GM03348 (cell line): ENCODE measurements at regions not wholly inside any gene's neighbourhood (a gene's known extent, or its start where the extent isn't known, plus 50 kb on each side); places are given as distances from the start of the nearest gene placed in this dataset.
A peak's percentile ranks its signal among the peaks of the same experiment; 100 is the strongest.

Source experiments
- DNase-seq: peaks from one replicate; pipeline ENCODE4 v3.0.0; 2012; ENCODE audit warnings: low spot score

- no peak for DNase-seq
Observed at GRCh38 chr1:172952516-172952915, 98.2 kb downstream of the TNFSF18 start.

DNA sequence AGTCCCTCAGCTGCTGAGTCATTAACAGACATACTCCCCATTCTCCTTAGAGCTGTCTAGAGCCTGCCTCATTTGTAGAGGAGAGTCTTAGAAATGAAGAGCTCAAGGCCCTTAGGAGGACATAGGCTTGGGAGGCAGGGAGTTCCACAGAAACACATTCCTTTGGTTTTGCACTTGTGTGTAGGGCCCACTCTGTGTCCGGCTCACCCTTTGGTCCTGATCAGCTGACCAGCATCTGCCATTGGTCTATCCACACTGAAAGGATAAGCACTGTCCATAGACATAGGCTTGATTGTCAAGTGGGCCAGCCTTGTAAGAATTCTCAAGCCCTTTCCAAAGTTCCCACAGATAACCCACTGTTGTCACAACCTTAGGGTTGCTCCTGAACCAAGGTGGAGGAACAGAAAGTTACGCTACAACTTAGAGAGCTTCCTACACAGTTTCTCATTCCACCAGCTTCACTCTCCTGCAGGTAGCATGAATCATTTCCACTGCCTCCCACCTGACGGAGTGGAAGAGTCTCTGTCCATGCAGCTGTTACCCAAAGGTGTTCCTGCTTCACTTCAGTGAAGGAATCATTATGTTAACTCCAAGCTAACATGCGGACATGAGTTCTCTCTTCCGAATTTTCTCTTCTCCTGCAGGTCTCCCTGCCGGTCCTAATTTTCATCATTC is 96.1 kb downstream of the TNFSF18 start:
- no peak for DNase-seq

DNA sequence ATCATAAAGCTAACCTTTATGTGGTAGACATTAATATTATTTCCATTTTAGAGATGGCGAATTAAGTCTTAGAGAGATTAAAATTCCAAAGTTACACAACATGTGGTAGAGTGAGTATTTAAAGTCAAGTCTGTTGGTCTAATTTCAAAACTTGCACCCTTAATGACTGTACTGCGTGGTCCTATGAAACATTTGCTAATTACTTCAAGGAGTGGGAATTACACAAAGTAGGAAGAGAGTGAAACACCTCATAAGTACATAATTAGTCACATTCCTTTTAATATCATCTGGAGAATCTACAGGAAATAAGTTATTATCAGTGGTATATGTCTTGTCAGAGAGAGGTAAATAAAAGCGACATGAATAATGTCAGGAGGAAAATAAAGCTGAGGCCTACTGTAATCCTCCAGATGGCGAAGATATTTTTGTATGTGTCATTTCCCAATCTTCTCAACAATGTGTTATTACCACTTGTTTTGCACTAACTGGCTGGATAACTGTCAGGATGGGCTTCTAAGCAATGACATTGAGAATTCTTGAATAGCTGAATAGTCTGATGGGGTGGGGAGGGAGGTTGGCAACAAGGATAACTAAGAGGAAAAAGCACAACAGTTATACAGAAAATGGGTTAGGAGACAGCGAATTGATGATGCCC is 95.5 kb downstream of the TNFSF18 start:
- peak; percentile 76 for DNase-seq

- no peak for DNase-seq
Observed at GRCh38 chr1:172956871-172957270, 93.9 kb downstream of the TNFSF18 start.

DNA sequence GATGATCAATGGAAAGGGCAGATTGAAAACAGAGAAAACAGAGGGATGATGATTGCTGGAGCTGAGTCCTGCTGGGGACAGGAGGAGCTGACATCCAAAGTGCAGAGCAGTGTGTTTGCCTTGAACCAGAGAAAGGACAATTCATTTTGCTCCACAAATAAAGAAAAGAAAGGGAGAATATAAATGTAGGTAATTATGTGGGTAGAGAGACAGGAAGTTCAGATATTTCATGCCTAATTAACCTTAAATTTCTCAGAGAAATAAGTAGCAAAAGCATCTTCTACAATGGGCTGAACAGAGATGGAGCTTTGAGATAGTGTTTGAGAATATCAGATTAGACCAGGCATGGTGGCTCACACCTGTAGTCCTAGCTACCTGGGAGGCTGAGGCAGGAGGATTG is 93.2 kb downstream of the TNFSF18 start:
- DNase-seq, result no peak

DNA sequence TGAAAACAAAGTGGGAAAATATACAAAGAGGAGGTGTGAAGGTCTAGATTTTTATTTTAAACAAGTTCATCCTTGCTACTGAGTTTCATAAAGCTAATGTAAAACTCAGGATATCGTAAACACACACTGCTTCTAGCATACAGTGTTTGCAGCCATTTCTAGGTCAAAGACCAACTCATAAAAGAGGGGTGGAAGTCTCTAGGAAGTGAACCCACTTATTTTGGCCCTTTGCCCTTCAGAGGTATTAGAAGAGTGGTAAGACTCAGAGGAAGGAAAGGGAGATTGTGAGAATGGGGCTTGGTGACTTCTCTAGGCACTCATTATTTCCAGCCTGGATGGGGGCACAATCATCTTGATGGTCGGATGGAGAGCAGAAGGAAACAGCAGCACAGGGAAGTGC is 91.2 kb downstream of the TNFSF18 start:
- DNase-seq, result no peak

- no peak for DNase-seq
Observed at GRCh38 chr1:172960019-172960418, 90.7 kb downstream of the TNFSF18 start.

DNA sequence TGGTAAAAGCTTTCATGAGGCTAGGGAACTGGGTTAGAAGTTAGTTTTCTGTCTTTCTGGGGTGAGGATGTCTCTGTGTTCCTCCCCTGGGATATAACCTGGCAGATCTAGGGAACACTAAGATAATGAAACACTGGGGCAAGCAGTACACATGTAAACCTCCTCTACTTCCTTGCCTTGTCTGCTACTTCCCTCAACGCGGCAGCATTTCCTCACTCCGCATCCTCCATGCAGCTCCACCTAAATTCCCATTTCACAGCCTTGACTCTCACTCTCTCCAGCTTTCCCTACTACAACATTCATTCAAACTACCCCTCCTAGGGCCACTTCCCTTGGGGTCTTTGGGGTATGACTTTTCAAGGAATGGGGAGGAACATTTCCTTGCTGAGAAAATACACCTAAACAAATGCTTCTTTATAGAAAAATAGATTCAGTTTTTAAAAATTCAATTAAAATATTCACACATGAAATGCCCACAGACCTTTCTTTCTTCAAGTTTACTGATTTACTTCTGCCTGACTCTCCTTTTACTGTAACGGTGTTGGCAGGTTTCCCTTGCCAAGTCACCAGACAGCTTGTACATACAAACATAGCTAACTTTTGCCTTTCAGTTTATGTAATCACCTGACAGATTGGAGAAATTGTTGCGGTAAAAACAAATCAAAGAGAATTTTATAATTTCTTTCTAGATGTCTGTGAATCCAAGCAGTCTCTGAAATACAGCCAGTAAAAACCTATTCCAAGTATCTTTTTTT is 90.1 kb downstream of the TNFSF18 start:
- no peak for DNase-seq

- DNase-seq, result no peak
Observed at GRCh38 chr1:172964864-172965263, 85.9 kb downstream of the TNFSF18 start.

- DNase-seq, result no peak
Observed at GRCh38 chr1:172966844-172967540, 83.7 kb downstream of the TNFSF18 start.

DNA sequence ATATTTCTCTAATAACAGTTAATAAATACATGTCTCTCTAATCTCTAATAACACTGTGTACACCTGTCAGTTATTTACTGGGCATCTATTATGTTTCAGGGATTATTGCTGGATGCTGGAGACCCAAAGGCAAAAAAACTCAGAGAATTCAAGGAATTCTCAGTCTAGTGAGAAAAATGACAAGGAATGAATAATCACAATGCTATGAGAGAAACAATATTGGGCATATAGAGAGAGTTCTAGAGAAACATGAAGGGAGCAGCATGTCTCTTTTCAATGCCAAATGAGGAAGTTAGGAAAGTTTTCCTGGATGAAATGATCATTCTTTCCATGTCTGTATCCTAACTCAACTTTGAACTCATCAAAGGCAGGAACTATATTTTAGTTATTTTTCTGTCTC is 82.8 kb downstream of the TNFSF18 start:
- no peak for DNase-seq

GRCh38 chr1:172969611-172970010 is 81.1 kb downstream of the TNFSF18 start:
- peak; percentile 69 for DNase-seq

- DNase-seq, result no peak
Observed at GRCh38 chr1:172970186-172970585, 80.6 kb downstream of the TNFSF18 start.

- DNase-seq, result no peak
Observed at GRCh38 chr1:172971241-172971640, 79.5 kb downstream of the TNFSF18 start.

DNA sequence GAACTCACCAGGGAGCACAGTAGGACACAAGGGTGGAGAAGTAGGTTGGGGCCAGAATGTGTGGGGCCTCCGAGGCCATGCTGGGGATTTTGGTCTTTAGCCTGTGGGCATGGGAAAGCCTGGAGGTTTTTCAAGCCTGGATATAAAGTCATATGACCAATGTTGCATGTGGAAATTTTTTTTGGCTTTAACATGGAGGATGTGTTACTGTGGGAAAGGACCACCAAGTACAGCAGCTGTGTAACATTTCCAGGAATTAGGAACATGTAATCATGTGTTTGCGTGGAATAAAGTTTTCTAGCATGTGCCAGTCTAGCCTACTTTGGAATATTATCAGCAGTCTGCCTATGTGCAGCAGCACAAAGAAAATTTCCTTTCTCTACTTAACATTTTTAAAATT is 78.5 kb downstream of the TNFSF18 start:
- no peak for DNase-seq

DNA sequence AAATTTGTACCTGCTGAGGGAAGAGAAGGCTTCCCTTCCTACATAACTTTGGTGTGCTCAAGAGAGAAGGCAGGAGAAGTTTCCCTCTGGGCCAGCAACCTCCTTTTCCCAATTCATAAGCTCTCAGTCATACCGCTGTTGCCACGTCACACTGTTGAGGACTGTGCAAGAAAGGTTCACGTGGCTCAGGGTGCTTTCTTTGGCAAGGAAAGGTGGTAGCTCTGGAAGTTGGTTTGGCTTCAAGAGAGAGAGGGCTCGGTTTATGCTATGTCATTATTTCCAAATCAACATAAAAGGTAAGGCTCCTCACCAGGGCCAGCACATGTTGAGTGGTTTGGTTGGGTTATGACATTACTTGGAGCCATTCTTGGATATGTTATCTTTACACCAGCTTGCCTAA is 77.3 kb downstream of the TNFSF18 start:
- DNase-seq, result no peak

DNA sequence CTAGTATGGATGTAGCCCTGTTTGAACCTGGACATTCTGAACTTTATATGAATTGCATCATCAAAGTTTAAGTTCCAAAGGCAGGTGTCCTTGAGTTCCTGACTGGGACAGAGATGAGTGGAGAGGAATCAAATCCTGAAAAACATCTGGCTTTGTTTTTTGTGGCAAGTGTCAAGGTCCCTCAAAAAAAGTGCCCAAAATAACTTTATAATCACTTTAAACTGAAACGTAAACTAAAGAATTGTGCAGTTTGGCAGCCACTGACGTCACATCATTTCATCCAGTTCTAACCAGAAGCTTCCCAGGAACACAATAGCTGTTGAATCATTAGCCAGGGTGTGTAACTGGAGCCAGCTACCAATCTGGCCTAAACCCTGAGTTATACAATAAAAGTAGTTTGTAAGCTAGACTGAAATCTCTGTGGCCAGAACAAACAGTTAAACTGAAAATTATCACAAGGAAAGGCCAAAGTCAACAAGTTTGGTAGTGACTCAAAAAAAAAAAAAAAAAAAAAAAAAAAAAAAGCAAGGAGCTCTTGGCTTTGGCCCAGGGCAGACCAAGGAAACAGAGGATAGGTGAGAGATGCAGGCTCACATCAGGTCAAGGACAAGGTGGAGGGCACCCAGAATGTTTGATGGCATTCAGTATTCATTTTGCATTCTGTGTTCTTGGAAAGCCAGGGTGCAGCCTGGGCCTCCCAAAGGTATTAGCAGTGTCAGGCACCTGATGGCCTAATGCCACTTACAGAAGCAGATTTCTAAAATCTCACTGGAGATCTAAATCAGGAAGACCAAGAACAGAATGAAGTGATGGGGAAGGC is 74.3 kb downstream of the TNFSF18 start:
- peak; percentile 46 for DNase-seq

DNA sequence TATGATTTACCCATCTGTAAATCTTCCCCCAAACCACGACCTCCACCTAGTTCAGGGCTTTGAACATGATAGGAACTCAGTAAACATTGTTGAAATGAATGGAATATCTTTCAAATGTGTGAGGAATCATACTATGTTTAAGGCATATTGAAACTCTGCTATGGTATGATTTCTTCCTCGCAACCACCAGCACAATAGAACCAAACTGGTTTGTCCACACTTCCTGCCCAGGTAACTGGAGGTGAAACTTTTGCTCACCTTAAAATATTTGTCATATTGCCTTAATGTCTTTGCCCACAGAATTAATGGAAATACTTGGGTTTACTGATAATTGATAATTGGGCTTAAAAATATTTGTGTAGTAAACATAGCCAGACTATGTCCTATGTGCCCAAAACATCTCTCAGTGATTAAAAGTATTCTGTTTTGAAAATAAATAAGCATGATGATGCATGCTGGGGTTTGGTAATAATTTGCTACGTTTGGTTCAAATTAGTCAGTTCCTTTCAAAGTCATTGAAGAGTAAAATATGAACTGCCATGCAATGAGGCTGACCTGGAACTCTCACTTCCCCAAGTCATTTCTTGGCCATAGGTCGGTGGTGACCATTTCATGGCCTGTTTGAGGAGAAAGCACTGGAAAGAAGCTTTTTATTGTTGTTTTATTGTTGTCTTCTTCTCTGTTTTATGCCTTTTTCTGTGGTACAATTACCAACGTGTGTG is 73.3 kb downstream of the TNFSF18 start:
- DNase-seq, result no peak

- DNase-seq, result no peak
Observed at GRCh38 chr1:172978595-172978994, 72.1 kb downstream of the TNFSF18 start.

- no peak for DNase-seq
Observed at GRCh38 chr1:172979828-172980227, 70.9 kb downstream of the TNFSF18 start.

- no peak for DNase-seq
Observed at GRCh38 chr1:172980456-172980855, 70.3 kb downstream of the TNFSF18 start.
